HUES6 (cell line): ENCODE measurements at regions not wholly inside any gene's neighbourhood (a gene's known extent, or its start where the extent isn't known, plus 50 kb on each side); places are given as distances from the start of the nearest gene placed in this dataset.
"Not testable (repeated sequence)": the region's sequence is repeated elsewhere in the genome, so short reads cannot be mapped to it uniquely, and the experiment has no call there.

Source experiments
- H3K27ac ChIP-seq: 2 replicates; pipeline ENCODE4 v1.7.0; 2013; ENCODE audit warnings: low read depth, mild to moderate bottlenecking, low read length, inconsistent platforms
- H3K27me3 ChIP-seq: 2 replicates; pipeline ENCODE4 v1.6.1; 2013; ENCODE audit warnings: low read length; ENCODE audit not compliant: control insufficient read depth, insufficient read depth
- H3K36me3 ChIP-seq: 2 replicates; pipeline ENCODE4 v1.6.1; 2013; ENCODE audit warnings: low read length; ENCODE audit not compliant: control insufficient read depth, insufficient read depth
- H3K4me1 ChIP-seq: 2 replicates; pipeline ENCODE4 v1.6.1; 2013; ENCODE audit warnings: low read length; ENCODE audit not compliant: control insufficient read depth, insufficient read depth
- H3K4me3 ChIP-seq: 2 replicates; pipeline ENCODE4 v1.5.1; 2013; ENCODE audit warnings: low read depth, low read length
- H3K9ac ChIP-seq: one replicate; pipeline ENCODE4 v1.6.1; 2013; ENCODE audit warnings: mild to moderate bottlenecking, low read length
- H3K9me3 ChIP-seq: 2 replicates; pipeline ENCODE4 v1.6.1; 2013; ENCODE audit warnings: low read depth, low read length; ENCODE audit not compliant: control insufficient read depth, insufficient read depth

- H3K4me1 ChIP-seq, result peaks cover 29% of the 10 kb centered on the region; the same call in 1 of the 2 replicates
- H3K27ac ChIP-seq, result no peak overlapping the region
- no peak overlapping the region for H3K9ac ChIP-seq
- H3K36me3 ChIP-seq, result no peaks in the 10 kb centered on the region
- H3K4me3 ChIP-seq, result no peak overlapping the region
- H3K27me3 ChIP-seq, result no peaks in the 10 kb centered on the region
- no peaks in the 10 kb centered on the region for H3K9me3 ChIP-seq
Observed at GRCh38 chr7:116356979-116357378, 142.6 kb upstream of the CAV2 start.

- H3K9me3 ChIP-seq, result no peaks in the 10 kb centered on the region
- H3K27me3 ChIP-seq, result no peaks in the 10 kb centered on the region
- H3K4me1 ChIP-seq, result peaks cover 29% of the 10 kb centered on the region; the same call in 1 of the 2 replicates
- no peak overlapping the region for H3K4me3 ChIP-seq
- H3K36me3 ChIP-seq, result no peaks in the 10 kb centered on the region
- H3K27ac ChIP-seq, result no peak overlapping the region
- no peak overlapping the region for H3K9ac ChIP-seq
Observed at GRCh38 chr7:116357781-116358670, 141.5 kb upstream of the CAV2 start.

DNA sequence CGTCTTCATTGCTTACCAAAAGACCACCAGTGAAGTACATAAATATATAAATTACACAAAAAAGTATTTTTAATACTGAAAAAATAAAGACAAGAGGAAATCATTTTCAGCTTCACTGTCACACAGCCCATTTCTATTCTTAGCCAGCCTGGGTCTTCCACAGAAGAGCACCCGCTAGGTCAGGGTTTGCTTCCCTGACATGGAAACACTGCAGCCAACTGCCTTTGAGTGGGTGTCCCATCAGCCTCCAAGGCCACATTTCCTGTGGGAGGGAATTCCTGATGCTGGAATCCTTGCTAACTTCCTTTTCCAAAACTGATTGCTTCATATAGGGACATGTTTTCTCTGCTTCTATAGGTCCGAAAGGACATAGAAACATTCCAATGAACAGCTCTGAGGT lies 137.8 kb upstream of the CAV2 start:
- no peaks in the 10 kb centered on the region for H3K9me3 ChIP-seq
- no peak overlapping the region for H3K4me3 ChIP-seq
- no peak overlapping the region for H3K9ac ChIP-seq
- no peaks in the 10 kb centered on the region for H3K27me3 ChIP-seq
- H3K36me3 ChIP-seq, result no peaks in the 10 kb centered on the region
- no peak overlapping the region for H3K27ac ChIP-seq
- no peaks in the 10 kb centered on the region for H3K4me1 ChIP-seq

DNA sequence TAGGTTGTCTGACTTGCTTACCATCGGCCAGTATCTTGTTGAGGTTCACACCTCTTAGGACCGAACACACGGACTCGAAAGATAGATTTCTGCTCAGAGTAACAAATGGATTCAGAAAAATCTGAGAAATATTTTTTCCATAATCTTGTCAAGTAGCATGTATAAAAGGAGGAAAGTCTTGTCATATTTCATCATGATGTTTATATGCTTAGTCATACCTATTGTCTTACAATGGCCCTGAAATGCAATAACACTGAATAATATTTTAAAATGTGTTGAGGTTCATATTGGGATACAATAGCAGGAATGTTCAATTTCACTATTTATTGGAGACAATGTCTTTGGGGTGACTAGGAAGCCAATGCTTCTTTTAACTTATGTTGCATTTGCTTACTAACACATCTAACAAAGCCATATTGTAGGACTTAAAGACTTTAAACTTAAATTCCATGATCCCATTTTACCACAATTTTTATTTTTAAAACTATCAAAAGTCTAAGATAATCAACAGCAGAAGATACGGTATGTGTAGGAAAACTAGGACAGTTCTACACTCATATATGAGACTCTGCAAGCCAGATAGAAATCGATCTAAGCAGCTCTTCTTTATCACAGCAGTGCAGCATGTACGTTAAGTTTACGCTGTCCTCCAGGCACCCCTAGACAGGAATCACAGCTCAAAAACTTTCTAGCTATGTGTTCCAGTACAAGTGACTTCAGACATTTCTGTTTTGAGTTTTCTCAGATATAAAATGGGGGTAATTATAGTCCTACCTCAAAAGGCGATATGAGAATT lies 135.7 kb upstream of the CAV2 start:
- H3K9ac ChIP-seq, result no peak overlapping the region
- no peaks in the 10 kb centered on the region for H3K9me3 ChIP-seq
- H3K4me3 ChIP-seq, result no peak overlapping the region
- peaks cover 9% of the 10 kb centered on the region for H3K4me1 ChIP-seq
- H3K36me3 ChIP-seq, result no peaks in the 10 kb centered on the region
- no peak overlapping the region for H3K27ac ChIP-seq
- no peaks in the 10 kb centered on the region for H3K27me3 ChIP-seq

DNA sequence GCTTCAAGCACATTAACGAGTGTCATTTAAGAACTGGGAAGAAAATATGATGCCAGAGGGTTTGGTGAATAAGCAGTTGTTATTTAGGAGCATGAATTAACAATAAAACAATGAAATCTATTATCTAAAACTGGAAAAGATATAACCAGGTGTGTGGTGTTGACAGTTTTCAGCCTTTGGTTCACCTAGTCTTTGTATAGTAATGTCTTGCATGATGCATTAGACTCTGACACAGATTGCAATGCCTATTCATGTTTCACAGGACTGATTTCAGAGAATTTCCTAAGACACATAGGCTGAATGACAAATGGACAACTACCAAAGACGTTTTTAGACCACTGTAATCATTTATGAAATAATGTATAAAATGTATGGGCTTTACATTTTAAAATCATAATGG lies 135.1 kb upstream of the CAV2 start:
- Histone ChIP-seq H3K27me3 (no peaks in the 10 kb centered on the region), H3K27ac (no peak overlapping the region), H3K9ac (no peak overlapping the region), H3K36me3 (no peaks in the 10 kb centered on the region), H3K4me1 (peaks cover 9% of the 10 kb centered on the region), H3K9me3 (no peaks in the 10 kb centered on the region), H3K4me3 (no peak overlapping the region)

- Histone ChIP-seq H3K4me3 (no peak overlapping the region), H3K27ac (no peak overlapping the region), H3K9me3 (peaks cover 3% of the 10 kb centered on the region; the same call in 1 of the 2 replicates), H3K9ac (no peak overlapping the region), H3K36me3 (no peaks in the 10 kb centered on the region), H3K4me1 (peaks cover 9% of the 10 kb centered on the region), H3K27me3 (no peaks in the 10 kb centered on the region)
Observed at GRCh38 chr7:116365797-116366196, 133.7 kb upstream of the CAV2 start.

DNA sequence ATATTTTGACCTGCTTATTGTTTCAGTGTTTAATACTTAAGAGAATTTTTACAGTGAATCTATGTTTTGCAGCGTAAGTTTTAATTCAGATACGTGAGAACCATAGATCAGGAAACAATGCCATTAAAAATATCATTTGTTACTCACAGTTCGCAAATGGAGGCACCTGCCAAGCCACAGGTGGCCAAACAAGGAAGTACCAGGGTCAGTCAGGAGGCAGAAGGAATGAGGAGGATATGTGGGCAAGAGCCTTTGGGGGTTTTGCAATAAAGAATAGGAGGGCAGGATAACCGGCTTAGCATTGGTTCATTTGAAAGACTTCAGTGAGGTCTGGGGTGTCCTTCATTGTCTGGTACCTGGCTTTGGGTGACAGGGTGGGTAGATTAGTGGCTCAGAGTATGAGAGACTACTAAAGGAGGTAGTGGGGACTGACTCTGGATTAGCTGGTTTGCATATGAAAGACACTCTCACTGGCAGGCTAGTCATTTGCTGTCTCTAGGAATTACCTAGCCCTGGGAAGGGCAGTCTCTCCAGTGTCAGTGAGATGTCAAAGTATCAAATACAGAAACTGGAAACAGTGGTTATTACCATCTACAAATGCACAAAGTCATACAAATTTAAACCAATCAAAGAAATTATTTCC lies 132.2 kb upstream of the CAV2 start:
- Histone ChIP-seq H3K9me3 (peaks cover 10% of the 10 kb centered on the region; the same call in 1 of the 2 replicates), H3K4me1 (peaks cover 9% of the 10 kb centered on the region), H3K9ac (no peak overlapping the region), H3K27ac (no peak overlapping the region), H3K4me3 (no peak overlapping the region), H3K36me3 (no peaks in the 10 kb centered on the region), H3K27me3 (no peaks in the 10 kb centered on the region)

DNA sequence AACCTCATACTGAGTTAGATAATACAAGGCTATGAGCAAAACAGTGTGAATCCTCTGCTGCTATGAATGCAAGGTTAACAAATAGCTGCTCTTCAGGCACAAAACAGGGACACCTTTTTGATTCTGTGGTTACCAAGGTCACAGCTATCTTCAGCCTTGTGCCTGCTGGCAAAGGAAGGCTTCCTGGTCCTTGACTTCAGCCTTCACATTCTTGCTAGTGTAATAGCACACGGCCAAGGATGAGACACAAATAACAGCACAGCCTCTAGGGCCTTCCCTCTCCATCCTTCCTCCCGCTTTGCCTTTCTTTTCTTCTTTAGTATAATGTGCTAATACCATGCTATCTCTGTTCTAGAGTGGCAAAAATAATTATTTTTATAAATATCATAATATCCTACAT lies 130.6 kb upstream of the CAV2 start:
- H3K36me3 ChIP-seq, result no peaks in the 10 kb centered on the region
- H3K9ac ChIP-seq, result no peak overlapping the region
- no peaks in the 10 kb centered on the region for H3K27me3 ChIP-seq
- peaks cover 10% of the 10 kb centered on the region; the same call in 1 of the 2 replicates for H3K9me3 ChIP-seq
- H3K4me1 ChIP-seq, result peaks cover 9% of the 10 kb centered on the region
- H3K27ac ChIP-seq, result no peak overlapping the region
- no peak overlapping the region for H3K4me3 ChIP-seq

DNA sequence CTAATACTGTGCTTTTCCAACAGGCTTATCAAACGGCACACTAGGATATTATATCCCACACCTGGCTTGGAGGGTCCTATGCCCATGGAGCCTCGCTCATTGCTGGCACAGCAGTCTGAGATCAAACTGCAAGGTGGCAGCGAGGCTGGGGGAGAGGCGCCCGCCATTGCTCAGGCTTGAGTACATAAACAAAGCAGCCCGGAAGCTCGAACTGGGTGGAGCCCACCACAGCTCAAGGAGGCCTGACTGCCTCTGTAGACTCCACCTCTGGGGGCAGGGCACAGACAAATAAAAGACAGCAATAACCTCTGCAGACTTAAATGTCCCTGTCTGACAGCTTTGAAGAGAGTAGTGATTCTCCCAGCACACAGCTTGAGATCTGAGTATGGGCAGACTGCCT lies 128.0 kb upstream of the CAV2 start:
- not testable (repeated sequence) for H3K4me1 ChIP-seq, H3K9me3 ChIP-seq, H3K27ac ChIP-seq, H3K4me3 ChIP-seq, H3K36me3 ChIP-seq, H3K27me3 ChIP-seq, H3K9ac ChIP-seq

DNA sequence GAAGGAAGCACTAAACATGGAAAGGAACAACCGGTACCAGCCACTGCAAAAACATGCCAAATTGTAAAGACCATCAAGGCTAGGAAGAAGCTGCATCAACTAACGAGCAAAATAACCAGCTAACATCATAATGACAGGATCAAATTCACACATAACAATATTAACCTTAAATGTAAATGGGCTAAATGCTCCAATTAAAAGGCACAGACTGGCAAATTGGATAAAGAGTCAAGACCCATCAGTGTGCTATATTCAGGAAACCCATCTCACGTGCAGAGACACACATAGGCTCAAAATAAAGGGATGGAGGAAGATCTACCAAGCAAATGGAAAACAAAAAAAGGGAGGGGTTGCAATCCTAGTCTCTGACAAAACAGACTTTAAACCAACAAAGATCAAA lies 126.3 kb upstream of the CAV2 start:
- not testable (repeated sequence) for H3K36me3 ChIP-seq, H3K4me3 ChIP-seq, H3K9me3 ChIP-seq, H3K27ac ChIP-seq, H3K27me3 ChIP-seq, H3K9ac ChIP-seq, H3K4me1 ChIP-seq

DNA sequence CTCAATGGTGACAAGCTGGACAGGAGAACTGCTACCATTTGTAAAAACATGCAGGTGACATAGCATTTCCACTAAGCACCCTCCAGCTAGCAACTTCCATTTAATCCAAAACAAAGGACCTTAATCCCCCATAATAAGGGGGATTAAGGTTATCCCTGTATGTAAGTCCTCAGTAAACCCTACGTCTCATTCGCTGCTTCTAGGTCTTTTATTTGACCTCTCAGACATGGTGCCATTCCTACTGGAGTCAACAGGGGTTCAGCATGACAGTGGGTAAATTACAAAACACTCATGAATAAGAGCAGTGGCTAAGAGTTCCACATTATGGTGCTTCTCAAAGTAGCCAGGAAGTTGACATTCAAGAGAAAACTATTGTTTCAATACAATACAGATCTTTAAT lies 121.8 kb upstream of the CAV2 start:
- Histone ChIP-seq H3K9ac (no peak overlapping the region), H3K27ac (no peak overlapping the region), H3K9me3 (no peaks in the 10 kb centered on the region), H3K36me3 (no peaks in the 10 kb centered on the region), H3K4me3 (no peak overlapping the region), H3K4me1 (no peaks in the 10 kb centered on the region), H3K27me3 (no peaks in the 10 kb centered on the region)
